GM19397 (cell line): ENCODE measurements at regions not wholly inside any gene's neighbourhood (a gene's known extent, or its start where the extent isn't known, plus 50 kb on each side); places are given as distances from the start of the nearest gene placed in this dataset.

ENCODE experiments used
- ATAC-seq: cut with Tn5 transposase; IDR thresholded peaks from one replicate; pipeline ENCODE4 v1.9.1; 2021; ENCODE audit warnings: mild to moderate bottlenecking, moderate library complexity; ENCODE audit not compliant: unreplicated experiment

GRCh38 chr1:149841597-149842238 is 57.6 kb upstream of the BOLA1 start:
- ATAC-seq: peak; percentile 37

- peak; percentile 50 for ATAC-seq
Observed at GRCh38 chr1:149842458-149843064, 56.8 kb upstream of the BOLA1 start.

DNA sequence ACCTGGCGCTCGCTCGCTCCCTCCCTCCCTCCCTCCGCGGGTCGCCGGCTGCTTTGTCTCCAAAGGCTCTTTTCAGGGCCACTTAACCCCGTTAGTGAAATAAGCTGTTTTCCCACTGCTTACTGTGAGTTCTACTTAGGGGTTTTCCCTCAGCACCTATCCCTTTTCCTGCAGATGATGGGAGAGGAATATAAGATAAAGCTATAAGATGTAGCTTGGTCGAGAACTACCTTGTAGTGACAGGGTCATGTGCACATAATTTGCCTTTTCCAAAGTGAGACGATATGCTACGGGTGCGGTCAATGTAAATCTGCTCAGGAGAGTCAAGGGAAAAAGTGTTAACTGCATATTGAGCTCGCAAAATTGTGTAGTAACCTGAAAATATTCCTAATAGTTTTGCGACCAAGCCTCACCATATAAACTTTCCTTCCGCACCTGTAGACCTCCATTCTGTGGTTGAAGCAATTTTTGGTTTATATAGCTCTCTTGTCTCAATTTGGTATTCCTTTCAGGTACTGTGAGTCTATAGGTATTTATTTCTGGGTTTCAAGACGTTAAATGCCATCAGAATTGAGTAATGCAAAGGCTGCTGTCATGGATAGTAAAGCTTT is 55.8 kb upstream of the BOLA1 start:
- ATAC-seq: no peak

- ATAC-seq: no peak
Observed at GRCh38 chr1:149844101-149844500, 55.3 kb upstream of the BOLA1 start.

DNA sequence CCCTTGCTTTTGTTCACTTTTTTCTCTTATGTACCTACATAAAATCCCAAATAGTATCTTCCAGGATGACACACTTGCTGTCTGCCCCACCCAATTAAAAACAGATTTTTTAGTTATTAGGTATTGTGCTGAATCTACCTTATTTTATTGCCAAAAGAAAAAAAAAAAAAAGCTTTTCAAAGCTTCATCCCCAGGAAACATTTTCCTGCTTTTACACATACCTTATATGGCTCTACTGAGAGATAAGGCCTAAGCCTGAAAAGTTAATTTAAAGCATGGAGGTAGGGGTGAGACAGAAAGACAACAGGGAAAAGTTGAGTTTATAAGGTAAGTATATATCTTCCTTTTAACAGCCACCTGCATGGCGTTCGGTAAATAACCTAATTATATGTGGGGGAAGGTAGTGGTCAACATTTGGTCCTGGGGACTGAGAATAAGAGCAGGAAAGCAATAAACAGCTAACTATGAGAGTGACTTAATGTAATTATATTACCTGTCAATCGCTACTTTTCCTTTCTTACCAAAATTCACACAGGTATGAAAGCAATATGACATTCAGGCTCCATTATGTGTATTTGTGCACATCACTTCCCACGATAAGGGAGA is 54.6 kb upstream of the BOLA1 start:
- no peak for ATAC-seq

- no peak for ATAC-seq
Observed at GRCh38 chr1:149845416-149845815, 54.0 kb upstream of the BOLA1 start.

GRCh38 chr1:149846042-149846441 is 53.3 kb upstream of the BOLA1 start:
- ATAC-seq: no peak

GRCh38 chr1:149846593-149847466 is 52.5 kb upstream of the BOLA1 start:
- ATAC-seq: no peak

- ATAC-seq: no peak
Observed at GRCh38 chr1:149848340-149849110, 50.8 kb upstream of the BOLA1 start.

- ATAC-seq: no peak
Observed at GRCh38 chr1:149849111-149849946, 50.0 kb upstream of the BOLA1 start.
